C4-2B (cell line): ENCODE measurements at regions not wholly inside any gene's neighbourhood (a gene's known extent, or its start where the extent isn't known, plus 50 kb on each side); places are given as distances from the start of the nearest gene placed in this dataset.

ENCODE experiments used
- CTCF ChIP-seq: fragments of 450-650 bp; conservative IDR thresholded peaks from 2 replicates; pipeline ENCODE4 v1.5.1; 2017; ENCODE audit warnings: mild to moderate bottlenecking
- ZFX ChIP-seq: fragments of 450-650 bp; IDR thresholded peaks from 2 replicates; pipeline ENCODE4 v1.6.1; 2017

GRCh38 chr2:196584903-196585302 lies 54.6 kb upstream of the CCDC150 start:
- TF ChIP-seq CTCF (no peak), ZFX (no peak)
